ENCODE measurements at regions not wholly inside any gene's neighbourhood (a gene's known extent, or its start where the extent isn't known, plus 50 kb on each side); places are given as distances from the start of the nearest gene placed in this dataset.

- TF ChIP-seq CTCF (conservative IDR thresholded peaks at IDR 0.05; ENCODE audit: low read depth, low read length) (no peak), EZH2 (IDR thresholded peaks at IDR 0.05; ENCODE audit: borderline replicate concordance, low read depth, low read length, poor library complexity, severe bottlenecking) (no peak)
Measured at GRCh38 chr4:166577639-166578038, 656.7 kb downstream of the SPOCK3 start.
